NCI-H1694 (cell line): ENCODE measurements at regions not wholly inside any gene's neighbourhood (a gene's known extent, or its start where the extent isn't known, plus 50 kb on each side); places are given as distances from the start of the nearest gene placed in this dataset.
A peak's percentile ranks its signal among the peaks of the same experiment; 100 is the strongest.
"Not testable (repeated sequence)": the region's sequence is repeated elsewhere in the genome, so short reads cannot be mapped to it uniquely, and the experiment has no call there.

ENCODE experiments used
- DNase-seq: peaks from one replicate; lab custom pipeline; 2025; lab: John Stamatoyannopoulos, UW

GRCh38 chr5:25181249-25181648, 536.5 kb upstream of the CDH10 start:
- DNase-seq = no peak

GRCh38 chr5:25162616-25163015, 517.8 kb upstream of the CDH10 start:
- not testable (repeated sequence) for DNase-seq

GRCh38 chr5:25160891-25161290, 516.1 kb upstream of the CDH10 start:
- DNase-seq = no peak

- no peak for DNase-seq
Measured at GRCh38 chr5:25150819-25151218, 506.0 kb upstream of the CDH10 start.

GRCh38 chr5:25128606-25129005, 483.8 kb upstream of the CDH10 start:
- DNase-seq = no peak

GRCh38 chr5:25119650-25120049, 474.9 kb upstream of the CDH10 start:
- no peak for DNase-seq

GRCh38 chr5:25107853-25108252, 463.1 kb upstream of the CDH10 start:
- DNase-seq = no peak

- DNase-seq = no peak
Measured at GRCh38 chr5:25099538-25099937, 454.8 kb upstream of the CDH10 start.

- DNase-seq = no peak
Measured at GRCh38 chr5:25095261-25095660, 450.5 kb upstream of the CDH10 start.

- DNase-seq = no peak
Measured at GRCh38 chr5:25094219-25094618, 449.4 kb upstream of the CDH10 start.

GRCh38 chr5:25091921-25092320, 447.1 kb upstream of the CDH10 start:
- no peak for DNase-seq

- no peak for DNase-seq
Measured at GRCh38 chr5:25090854-25091253, 446.1 kb upstream of the CDH10 start.

GRCh38 chr5:25090275-25090674, 445.5 kb upstream of the CDH10 start:
- DNase-seq = no peak

GRCh38 chr5:25088689-25089088, 443.9 kb upstream of the CDH10 start:
- not testable (repeated sequence) for DNase-seq

- DNase-seq = not testable (repeated sequence)
Measured at GRCh38 chr5:25083261-25083660, 438.5 kb upstream of the CDH10 start.

- DNase-seq = no peak
Measured at GRCh38 chr5:25066239-25066638, 421.5 kb upstream of the CDH10 start.

- no peak for DNase-seq
Measured at GRCh38 chr5:25064306-25064705, 419.5 kb upstream of the CDH10 start.

- no peak for DNase-seq
Measured at GRCh38 chr5:25060575-25060974, 415.8 kb upstream of the CDH10 start.

GRCh38 chr5:25056836-25057235, 412.1 kb upstream of the CDH10 start:
- no peak for DNase-seq

- DNase-seq = no peak
Measured at GRCh38 chr5:25033658-25034057, 388.9 kb upstream of the CDH10 start.

GRCh38 chr5:25029004-25029403, 384.2 kb upstream of the CDH10 start:
- peak; percentile 52 for DNase-seq

- no peak for DNase-seq
Measured at GRCh38 chr5:25027526-25027925, 382.7 kb upstream of the CDH10 start.

GRCh38 chr5:25027061-25027460, 382.3 kb upstream of the CDH10 start:
- peak; percentile 98 for DNase-seq

- peak; percentile 98 for DNase-seq
Measured at GRCh38 chr5:25025831-25026230, 381.1 kb upstream of the CDH10 start.

GRCh38 chr5:25020454-25020853, 375.7 kb upstream of the CDH10 start:
- DNase-seq = no peak
